ENCODE measurements at regions not wholly inside any gene's neighbourhood (a gene's known extent, or its start where the extent isn't known, plus 50 kb on each side); places are given as distances from the start of the nearest gene placed in this dataset.

GRCh38 chr7:111630862-111631261, 68.6 kb upstream of the IMMP2L start:
- TF ChIP-seq POLR2AphosphoS5 (IDR thresholded peaks at IDR 0.05) = no peak
- no peak for TF ChIP-seq POLR2A (IDR thresholded peaks at IDR 0.05)
- TF ChIP-seq CTCF (IDR thresholded peaks at IDR 0.05) = no peak
- no peak for TF ChIP-seq EP300 (IDR thresholded peaks at IDR 0.05)
- ATAC-seq (ENCODE audit: low FRiP score in 2 of 2) (no peak), DNase-seq (no peak)
- Histone ChIP-seq H3K27me3 (no peaks in the 10 kb centered on the region), H3K4me1 (no peaks in the 10 kb centered on the region), H3K4me3 (no peak overlapping the region), H3K27ac (no peak overlapping the region), H3K9me3 (peaks cover 0 to 15% (median 13%) of the 10 kb centered on the region in 4 donors), H3K36me3 (no peaks in the 10 kb centered on the region)
- 88 to 97% methylated on average over 1 of the region's 1 CpG for WGBS, 2 donors

- Histone ChIP-seq H3K27ac (no peak overlapping the region), H3K9me3 (no peaks in the 10 kb centered on the region), H3K36me3 (no peaks in the 10 kb centered on the region), H3K27me3 (no peaks in the 10 kb centered on the region), H3K4me1 (no peaks in the 10 kb centered on the region), H3K4me3 (no peak overlapping the region)
- no peak for DNase-seq
- no peak for TF ChIP-seq POLR2A (IDR thresholded peaks at IDR 0.05)
- no peak for ATAC-seq (ENCODE audit: low FRiP score in 2 of 2)
- WGBS, 2 donors = 83 to 87% methylated on average over 4 of the region's 4 CpGs
Measured at GRCh38 chr7:111622084-111622483, 59.8 kb upstream of the IMMP2L start.
